PC-3 (cell line): ENCODE measurements at regions not wholly inside any gene's neighbourhood (a gene's known extent, or its start where the extent isn't known, plus 50 kb on each side); places are given as distances from the start of the nearest gene placed in this dataset.
"Not testable (repeated sequence)": the region's sequence is repeated elsewhere in the genome, so short reads cannot be mapped to it uniquely, and the experiment has no call there.

ENCODE experiments used
- ATAC-seq: fragments of 200-7000 bp; cut with Tn5 transposase; 2 replicates; pipeline ENCODE4 v1.9.1; 2020; ENCODE audit warnings: mild to moderate bottlenecking, moderate library complexity
- BruUV-seq: library from RNA; stranded (reverse); fragments of 400-500 nt; replicated peaks from 2 replicates; lab custom pipeline; 2021; lab: Mats Ljungman, UMichigan
- CTCF ChIA-PET: fragments of 300-600 bp; sonication (Branson Sonifier 250); formaldehyde crosslinking; loops from one replicate; lab custom pipeline; 2022; ENCODE audit warnings: antibody characterized with exemption; lab: Charles Lee
- POLR2A ChIA-PET: fragments of 300-600 bp; sonication (Branson Sonifier 250); formaldehyde crosslinking; loops from one replicate; lab custom pipeline; 2022; ENCODE audit warnings: antibody characterized with exemption; ENCODE audit not compliant: unreplicated experiment; lab: Charles Lee
- DNase-seq: peaks from one replicate; pipeline ENCODE4 v3.0.0-alpha.2; 2015
- H2AFZ ChIP-seq: fragments of 300-600 bp; sonication (generic); 2 replicates; pipeline ENCODE4 v1.6.0; 2016; ENCODE audit warnings: antibody characterized with exemption, low read length
- H3F3A ChIP-seq: fragments of 300-600 bp; sonication (generic); one replicate; pipeline ENCODE4 v1.6.0; 2017; ENCODE audit warnings: antibody characterized with exemption, low read length, control low read depth, mild to moderate bottlenecking; ENCODE audit not compliant: unreplicated experiment
- H3K27ac ChIP-seq: fragments of 300-600 bp; sonication (generic); 2 replicates; pipeline ENCODE4 v1.5.1; 2016; ENCODE audit warnings: mild to moderate bottlenecking, low read length
- H3K27me3 ChIP-seq: fragments of 300-600 bp; sonication (generic); 2 replicates; pipeline ENCODE4 v1.6.1; 2016; ENCODE audit warnings: low read length, mixed read lengths
- H3K36me3 ChIP-seq: fragments of 300-600 bp; sonication (generic); 2 replicates; pipeline ENCODE4 v1.6.1; 2016; ENCODE audit warnings: low read depth, mixed run types, low read length, mixed read lengths
- H3K4me1 ChIP-seq: fragments of 300-600 bp; sonication (generic); 2 replicates; pipeline ENCODE4 v1.5.1; 2016; ENCODE audit warnings: low read length; ENCODE audit not compliant: insufficient read depth
- H3K4me2 ChIP-seq: fragments of 300-600 bp; sonication (generic); 2 replicates; pipeline ENCODE4 v1.6.0; 2016; ENCODE audit warnings: low read length
- H3K4me3 ChIP-seq: fragments of 300-600 bp; sonication (generic); 2 replicates; pipeline ENCODE4 v1.5.1; 2016; ENCODE audit warnings: mild to moderate bottlenecking, low read length, mixed read lengths
- H3K79me2 ChIP-seq: fragments of 300-600 bp; sonication (generic); 2 replicates; pipeline ENCODE4 v1.6.1; 2017; ENCODE audit warnings: low read length, mixed read lengths
- H3K9ac ChIP-seq: fragments of 300-600 bp; sonication (generic); 2 replicates; pipeline ENCODE4 v1.6.0; 2016; ENCODE audit warnings: mild to moderate bottlenecking, low read length
- H3K9me2 ChIP-seq: fragments of 300-600 bp; sonication (generic); replicated peaks from 2 replicates; pipeline ENCODE4 v1.6.1; 2016; ENCODE audit warnings: mixed run types, low read length, mixed read lengths
- H3K9me3 ChIP-seq: fragments of 300-600 bp; sonication (generic); 2 replicates; pipeline ENCODE4 v1.6.1; 2016; ENCODE audit warnings: low read length, mixed read lengths
- H4K20me1 ChIP-seq: fragments of 300-600 bp; sonication (generic); 2 replicates; pipeline ENCODE4 v1.6.1; 2016; ENCODE audit warnings: low read length, mixed read lengths
- intact Hi-C: fragments of 100-400 bp; cut with micrococcal nuclease; formaldehyde crosslinking; loops from 2 replicates; pipeline ENCODE4 v1.9.0; 2023

DNA sequence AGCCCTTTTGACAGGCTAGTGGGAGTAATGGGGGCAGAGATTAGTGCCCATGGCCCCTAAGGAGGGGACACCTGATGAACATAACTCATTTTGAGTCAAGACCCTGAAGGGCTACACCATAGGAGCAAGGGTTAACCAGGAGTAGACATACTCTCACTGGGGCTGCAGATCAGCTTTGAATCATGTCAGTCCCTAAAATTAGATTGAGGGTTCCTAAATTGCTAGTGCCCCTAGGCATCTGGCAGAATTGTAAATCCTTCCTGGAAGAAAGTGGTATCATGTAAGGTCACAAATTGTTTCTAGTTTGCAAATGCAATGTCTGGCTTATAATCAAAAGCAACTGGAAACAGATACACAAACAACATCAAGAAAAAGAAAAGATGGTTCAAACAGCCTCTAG, 52.1 kb upstream of the LRRC37A2 start:
- H4K20me1 ChIP-seq, H3K9me3 ChIP-seq, H3K4me2 ChIP-seq, BruUV-seq, H3K27me3 ChIP-seq, H3K36me3 ChIP-seq, H3K9me2 ChIP-seq, H3K27ac ChIP-seq, DNase-seq, H3K9ac ChIP-seq, H3F3A ChIP-seq, H3K79me2 ChIP-seq, CTCF ChIA-PET, POLR2A ChIA-PET, ATAC-seq, H3K4me3 ChIP-seq, intact Hi-C loops, H2AFZ ChIP-seq, H3K4me1 ChIP-seq: not testable (repeated sequence)

DNA sequence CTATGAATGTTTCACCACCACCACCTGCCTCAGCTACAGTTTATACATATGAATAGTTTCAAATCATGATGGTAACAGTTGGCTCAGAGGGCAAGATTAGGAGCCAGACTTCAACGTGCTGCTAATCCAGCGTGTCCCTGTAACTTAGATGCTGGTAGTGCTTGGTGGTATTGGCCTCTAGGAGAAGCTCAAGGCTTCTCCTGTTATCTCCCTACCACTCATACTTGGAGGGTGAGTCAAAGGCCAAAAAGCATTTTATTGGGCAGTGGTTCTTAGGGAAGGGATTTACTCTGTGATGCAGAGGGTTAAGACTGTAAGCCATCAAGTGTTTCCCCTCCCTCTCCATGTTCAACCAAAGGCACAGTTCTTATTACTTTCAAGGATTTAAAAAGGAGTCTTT, 57.2 kb upstream of the LRRC37A2 start:
- DNase-seq, H3K9ac ChIP-seq, H3K4me1 ChIP-seq, H3K9me3 ChIP-seq, CTCF ChIA-PET, H3K4me3 ChIP-seq, H3K27ac ChIP-seq, POLR2A ChIA-PET, H4K20me1 ChIP-seq, BruUV-seq, H3K27me3 ChIP-seq, H3K9me2 ChIP-seq, H2AFZ ChIP-seq, H3F3A ChIP-seq, H3K79me2 ChIP-seq, intact Hi-C loops, H3K36me3 ChIP-seq, H3K4me2 ChIP-seq: not testable (repeated sequence)
- peak; percentile 78 for ATAC-seq

DNA sequence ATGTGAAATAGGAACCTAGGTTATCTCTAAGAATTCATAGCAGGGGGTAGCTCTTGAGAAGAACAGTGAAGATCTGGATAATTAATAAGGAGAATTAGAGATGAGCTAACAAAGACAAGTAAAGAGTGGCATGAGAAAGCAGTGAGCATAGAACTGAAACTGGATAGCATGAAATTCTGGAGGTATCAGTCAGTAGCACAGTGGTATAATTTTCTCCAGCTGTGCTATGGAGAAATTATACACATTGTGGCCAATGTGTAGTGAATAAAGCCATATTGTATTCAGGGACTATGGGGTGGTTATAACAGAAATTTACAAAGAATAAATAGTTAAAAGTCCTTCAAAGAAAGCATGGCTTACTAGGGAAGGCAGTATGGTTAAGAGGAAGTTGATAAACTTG, 57.7 kb upstream of the LRRC37A2 start:
- H3K4me1 ChIP-seq, H2AFZ ChIP-seq, CTCF ChIA-PET, DNase-seq, H3K36me3 ChIP-seq, BruUV-seq, H3K27me3 ChIP-seq, intact Hi-C loops, ATAC-seq, H3K4me3 ChIP-seq, H3K9me3 ChIP-seq, H3K9me2 ChIP-seq, H3K4me2 ChIP-seq, H4K20me1 ChIP-seq, H3K27ac ChIP-seq, POLR2A ChIA-PET, H3K79me2 ChIP-seq, H3K9ac ChIP-seq, H3F3A ChIP-seq: not testable (repeated sequence)

DNA sequence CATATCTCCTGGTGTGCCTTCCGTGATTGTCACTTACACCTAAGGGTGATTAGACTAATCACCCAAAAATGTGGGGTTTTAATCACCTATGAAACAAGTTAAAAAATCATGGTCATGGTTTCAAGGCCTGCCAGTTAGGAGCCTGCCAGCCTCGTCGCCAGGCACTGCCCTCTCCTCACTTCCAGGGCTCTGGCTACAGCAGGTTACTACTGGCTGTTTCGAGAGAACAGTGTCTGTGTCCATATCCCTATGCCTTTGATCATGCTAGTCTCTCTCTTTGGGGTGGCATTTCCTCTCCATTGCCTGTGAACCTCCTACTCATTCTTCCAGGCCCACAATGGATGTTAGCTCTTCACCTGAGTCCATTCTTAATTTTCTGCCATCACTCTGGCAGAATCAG, 59.2 kb upstream of the LRRC37A2 start:
- H2AFZ ChIP-seq, H3K4me2 ChIP-seq, ATAC-seq, H3K36me3 ChIP-seq, H4K20me1 ChIP-seq, H3K4me3 ChIP-seq, POLR2A ChIA-PET, H3K79me2 ChIP-seq, H3K4me1 ChIP-seq, DNase-seq, H3K9me3 ChIP-seq, CTCF ChIA-PET, H3K27me3 ChIP-seq, H3K27ac ChIP-seq, H3K9ac ChIP-seq, BruUV-seq, H3K9me2 ChIP-seq, H3F3A ChIP-seq, intact Hi-C loops: not testable (repeated sequence)

DNA sequence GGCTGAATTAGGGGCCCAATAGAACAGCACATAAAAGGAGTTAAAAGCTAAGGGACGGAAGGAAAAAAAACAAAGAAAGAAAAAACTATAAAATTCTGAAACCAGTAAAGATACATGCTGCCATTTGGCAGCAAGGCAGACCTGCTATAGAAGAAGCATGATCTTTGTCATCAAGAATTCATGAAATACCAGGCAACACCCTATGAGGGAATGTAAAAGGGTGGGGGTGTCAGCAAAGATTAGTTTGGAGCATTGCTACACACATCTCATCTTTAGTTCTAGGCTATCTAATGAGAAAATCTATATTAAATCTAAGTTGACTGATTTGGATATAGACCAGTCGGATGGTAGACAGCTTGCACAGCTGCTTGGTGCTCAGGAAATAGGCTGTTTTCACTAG, 66.4 kb upstream of the LRRC37A2 start:
- H3K9ac ChIP-seq, H3K36me3 ChIP-seq, POLR2A ChIA-PET, BruUV-seq, intact Hi-C loops, H3K4me1 ChIP-seq, H3K9me2 ChIP-seq, H3K79me2 ChIP-seq, CTCF ChIA-PET, H3K4me3 ChIP-seq, H3K27me3 ChIP-seq, H3K9me3 ChIP-seq, DNase-seq, H4K20me1 ChIP-seq, H2AFZ ChIP-seq, H3K27ac ChIP-seq, H3F3A ChIP-seq, H3K4me2 ChIP-seq: not testable (repeated sequence)
- ATAC-seq, result peak; percentile 89

DNA sequence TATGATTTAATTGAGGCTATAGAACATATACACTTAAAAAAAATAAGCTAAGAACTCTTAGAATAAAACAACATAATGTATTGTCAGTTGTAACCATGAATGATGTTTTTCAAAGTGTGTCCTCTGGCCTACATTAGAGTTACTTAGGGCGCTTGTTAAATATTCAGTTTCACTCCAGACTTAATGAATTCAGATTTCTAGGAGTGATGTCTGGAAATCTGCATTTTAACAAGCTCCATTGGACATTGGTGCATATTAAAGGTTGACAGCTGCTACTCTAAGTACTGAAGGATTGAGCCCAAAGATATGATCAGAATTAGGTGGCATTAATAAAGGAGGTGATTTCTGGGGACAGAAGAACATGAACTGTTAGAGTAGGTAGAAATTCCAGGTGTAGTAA, 66.9 kb upstream of the LRRC37A2 start:
- CTCF ChIA-PET, H3K9me2 ChIP-seq, H2AFZ ChIP-seq, H3K36me3 ChIP-seq, H3K27ac ChIP-seq, H3K9me3 ChIP-seq, intact Hi-C loops, H3K4me2 ChIP-seq, ATAC-seq, H3K9ac ChIP-seq, H3K4me3 ChIP-seq, H3K79me2 ChIP-seq, H3F3A ChIP-seq, H4K20me1 ChIP-seq, POLR2A ChIA-PET, H3K4me1 ChIP-seq, H3K27me3 ChIP-seq, DNase-seq: not testable (repeated sequence)
- TSS peak; percentile 49 for BruUV-seq

DNA sequence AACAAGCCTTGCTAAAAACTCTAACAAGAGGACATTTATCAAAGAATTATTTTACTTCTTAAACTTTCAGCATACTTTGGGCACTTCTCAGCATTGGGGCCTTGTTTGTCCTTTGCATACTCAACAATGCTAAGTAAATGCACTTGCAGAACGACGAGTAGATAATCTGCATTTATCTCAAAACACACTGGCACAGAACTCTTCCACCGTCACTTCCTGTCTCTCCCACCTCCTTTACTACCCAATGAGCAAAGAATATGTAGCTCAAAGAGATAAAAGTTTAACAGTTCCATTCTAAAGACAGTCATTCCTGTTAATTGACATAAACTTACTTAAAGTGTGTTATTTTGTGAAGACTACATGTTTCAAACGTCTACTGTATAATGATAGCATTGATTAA, 70.1 kb upstream of the LRRC37A2 start:
- H3K9me3 ChIP-seq, H3K36me3 ChIP-seq, H4K20me1 ChIP-seq, H3K4me2 ChIP-seq, H3K9ac ChIP-seq, CTCF ChIA-PET, DNase-seq, H3K79me2 ChIP-seq, BruUV-seq, intact Hi-C loops, H3K4me1 ChIP-seq, POLR2A ChIA-PET, H2AFZ ChIP-seq, H3K27me3 ChIP-seq, H3F3A ChIP-seq, H3K4me3 ChIP-seq, H3K27ac ChIP-seq, ATAC-seq, H3K9me2 ChIP-seq: not testable (repeated sequence)
